Neural crest cell (in vitro differentiated cells): ENCODE measurements at regions not wholly inside any gene's neighbourhood (a gene's known extent, or its start where the extent isn't known, plus 50 kb on each side); places are given as distances from the start of the nearest gene placed in this dataset.

Experiments
- DNase-seq: peaks from one replicate; pipeline ENCODE4 v3.0.0; 2021; ENCODE audit warnings: low read depth, mixed read lengths, low spot score
- H3K27ac Mint-ChIP-seq: one replicate; pipeline ENCODE4 v1.8.0; 2021; ENCODE audit warnings: mild to moderate bottlenecking, mixed read lengths; ENCODE audit not compliant: unreplicated experiment
- H3K27me3 Mint-ChIP-seq: 2 replicates; pipeline ENCODE4 v1.8.0; 2021; ENCODE audit warnings: low read depth, mild to moderate bottlenecking, mixed read lengths
- H3K36me3 Mint-ChIP-seq: 2 replicates; pipeline ENCODE4 v1.8.0; 2021; ENCODE audit warnings: low read depth, mild to moderate bottlenecking, mixed read lengths
- H3K4me1 Mint-ChIP-seq: 2 replicates; pipeline ENCODE4 v1.8.0; 2021; ENCODE audit warnings: mixed read lengths
- H3K4me3 Mint-ChIP-seq: one replicate; pipeline ENCODE4 v1.8.0; 2021; ENCODE audit warnings: mild to moderate bottlenecking, mixed read lengths
- H3K9me3 Mint-ChIP-seq: 2 replicates; pipeline ENCODE4 v1.8.0; 2021; ENCODE audit warnings: mixed read lengths
- TF ChIP-seq, protein P1 (sequence below): fragments of 200-600 bp; sonication (generic); conservative IDR thresholded peaks from 2 replicates; pipeline ENCODE4 v1.5.0; 2021; ENCODE audit warnings: antibody characterized with exemption, mild to moderate bottlenecking

DNA sequence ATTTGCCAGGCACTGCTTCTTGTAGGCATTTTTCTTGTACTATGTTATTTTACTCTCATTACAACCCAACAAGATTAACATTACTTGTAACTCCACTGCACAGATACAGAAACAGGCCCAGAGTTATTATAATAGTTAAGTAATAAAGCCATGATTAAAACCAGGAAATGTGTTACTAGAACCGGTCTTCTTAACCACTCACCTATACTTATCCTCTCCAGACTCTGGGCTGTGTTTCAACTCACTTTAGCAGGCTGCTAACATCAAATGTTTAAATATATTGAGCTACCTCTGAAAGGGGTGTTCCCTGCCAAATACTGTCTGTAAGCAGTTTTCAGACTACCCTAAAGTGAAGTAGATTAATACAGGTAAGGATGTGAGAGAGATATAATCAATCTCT lies 1227.8 kb downstream of the SORCS3 start:
- Mint-ChIP-seq H3K4me1 (no peaks in the 10 kb centered on the region), H3K9me3 (peaks cover 17% of the 10 kb centered on the region), H3K4me3 (no peak overlapping the region), H3K36me3 (peaks cover 3% of the 10 kb centered on the region), H3K27ac (no peak overlapping the region), H3K27me3 (no peaks in the 10 kb centered on the region)
- no peak for DNase-seq
- TF ChIP-seq, protein P1, sequence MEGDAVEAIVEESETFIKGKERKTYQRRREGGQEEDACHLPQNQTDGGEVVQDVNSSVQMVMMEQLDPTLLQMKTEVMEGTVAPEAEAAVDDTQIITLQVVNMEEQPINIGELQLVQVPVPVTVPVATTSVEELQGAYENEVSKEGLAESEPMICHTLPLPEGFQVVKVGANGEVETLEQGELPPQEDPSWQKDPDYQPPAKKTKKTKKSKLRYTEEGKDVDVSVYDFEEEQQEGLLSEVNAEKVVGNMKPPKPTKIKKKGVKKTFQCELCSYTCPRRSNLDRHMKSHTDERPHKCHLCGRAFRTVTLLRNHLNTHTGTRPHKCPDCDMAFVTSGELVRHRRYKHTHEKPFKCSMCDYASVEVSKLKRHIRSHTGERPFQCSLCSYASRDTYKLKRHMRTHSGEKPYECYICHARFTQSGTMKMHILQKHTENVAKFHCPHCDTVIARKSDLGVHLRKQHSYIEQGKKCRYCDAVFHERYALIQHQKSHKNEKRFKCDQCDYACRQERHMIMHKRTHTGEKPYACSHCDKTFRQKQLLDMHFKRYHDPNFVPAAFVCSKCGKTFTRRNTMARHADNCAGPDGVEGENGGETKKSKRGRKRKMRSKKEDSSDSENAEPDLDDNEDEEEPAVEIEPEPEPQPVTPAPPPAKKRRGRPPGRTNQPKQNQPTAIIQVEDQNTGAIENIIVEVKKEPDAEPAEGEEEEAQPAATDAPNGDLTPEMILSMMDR, result no peak

DNA sequence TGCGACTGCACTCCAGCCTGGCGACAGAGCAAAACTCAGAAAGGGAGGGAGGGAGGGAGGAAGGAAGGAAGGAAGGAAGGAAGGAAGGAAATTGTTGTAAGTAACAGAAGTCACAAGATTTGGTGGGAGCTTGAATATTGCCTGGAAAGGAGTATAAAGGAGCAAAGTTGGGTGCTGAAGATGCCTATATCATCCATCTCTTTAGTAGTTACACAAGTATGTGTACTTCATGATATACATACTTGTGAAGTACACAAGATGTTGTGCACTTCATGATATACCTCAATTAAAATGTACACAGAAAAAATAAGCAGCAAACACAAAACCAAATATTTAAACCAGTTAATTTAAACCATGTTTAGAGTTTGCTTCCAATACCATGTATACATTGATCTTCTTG lies 1223.8 kb downstream of the SORCS3 start:
- no peak overlapping the region for H3K27ac Mint-ChIP-seq
- TF ChIP-seq, protein P1, result no peak
- no peaks in the 10 kb centered on the region for H3K4me1 Mint-ChIP-seq
- no peak overlapping the region for H3K4me3 Mint-ChIP-seq
- H3K36me3 Mint-ChIP-seq, result no peaks in the 10 kb centered on the region
- H3K27me3 Mint-ChIP-seq, result no peaks in the 10 kb centered on the region
- DNase-seq, result no peak
- no peaks in the 10 kb centered on the region for H3K9me3 Mint-ChIP-seq

DNA sequence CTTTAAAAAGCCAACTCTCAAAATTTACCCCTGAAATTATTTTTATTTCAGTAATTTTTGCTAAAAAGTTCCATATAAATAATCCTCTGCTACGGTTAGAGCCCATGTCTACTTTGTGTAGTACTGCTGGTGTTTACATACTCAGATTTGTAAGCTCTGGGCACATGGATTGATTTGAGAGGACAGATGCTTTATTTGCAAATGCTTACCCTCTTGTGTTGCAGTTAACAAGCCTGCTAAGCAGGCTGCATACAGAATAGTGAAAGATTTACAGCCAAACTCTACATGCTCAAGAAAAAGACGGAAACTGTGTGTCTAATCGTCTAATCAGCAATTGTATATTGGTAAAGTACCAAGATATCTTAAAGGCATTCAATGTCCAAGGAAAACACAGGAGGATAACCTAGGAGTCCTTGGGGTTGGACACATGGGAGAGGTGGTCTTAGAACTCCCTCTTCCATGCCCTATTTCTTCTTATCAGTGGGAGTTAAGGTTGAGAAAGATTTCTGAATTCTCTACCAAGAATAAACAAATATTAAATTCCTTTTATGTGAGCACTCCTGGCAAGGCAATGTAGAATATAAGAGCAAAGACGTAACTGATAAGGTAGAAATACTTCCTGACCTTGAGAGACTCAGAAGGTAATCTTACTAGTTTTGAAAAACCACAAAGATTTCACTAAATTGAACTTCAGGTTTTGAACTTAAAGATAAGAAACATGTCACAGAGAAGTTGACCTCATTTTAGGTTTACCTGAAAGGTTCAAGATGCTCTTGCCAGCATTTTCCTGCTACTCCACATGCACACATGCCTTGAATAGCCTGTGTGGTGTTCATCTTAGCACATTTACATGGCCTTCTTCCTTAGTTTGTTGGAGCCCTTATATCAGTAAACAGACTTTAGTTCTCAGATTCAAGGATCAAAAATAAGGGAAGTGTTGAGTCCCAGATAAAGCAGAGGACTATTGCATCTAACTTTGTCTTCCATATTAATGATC lies 1216.5 kb downstream of the SORCS3 start:
- no peak for DNase-seq
- no peaks in the 10 kb centered on the region for H3K27me3 Mint-ChIP-seq
- no peak overlapping the region for H3K27ac Mint-ChIP-seq
- peaks cover 10% of the 10 kb centered on the region for H3K4me1 Mint-ChIP-seq
- TF ChIP-seq, protein P1, result no peak
- no peaks in the 10 kb centered on the region for H3K9me3 Mint-ChIP-seq
- no peak overlapping the region for H3K4me3 Mint-ChIP-seq
- H3K36me3 Mint-ChIP-seq, result no peaks in the 10 kb centered on the region

DNA sequence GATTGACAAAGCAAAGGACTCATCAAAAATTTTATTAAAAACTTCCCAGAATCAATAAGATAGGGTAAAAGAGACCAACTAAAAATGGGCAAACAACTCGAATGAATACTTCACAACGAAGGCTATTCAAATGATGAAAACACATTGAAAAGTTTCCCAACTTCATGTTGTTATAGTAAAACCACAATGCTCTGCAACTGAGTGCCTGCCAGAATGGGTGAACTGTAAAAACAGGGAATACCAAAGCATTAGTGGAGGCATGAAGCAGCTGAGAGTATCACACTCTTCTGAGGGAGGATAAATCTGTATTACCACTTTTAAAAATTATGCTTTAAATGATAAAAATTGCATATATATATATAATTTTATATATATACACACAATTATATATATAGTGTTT lies 1214.7 kb downstream of the SORCS3 start:
- no peak for DNase-seq
- Mint-ChIP-seq H3K9me3 (no peaks in the 10 kb centered on the region), H3K4me3 (no peak overlapping the region), H3K27me3 (no peaks in the 10 kb centered on the region), H3K36me3 (no peaks in the 10 kb centered on the region), H3K4me1 (peaks cover 10% of the 10 kb centered on the region), H3K27ac (no peak overlapping the region)
- TF ChIP-seq, protein P1, result no peak

DNA sequence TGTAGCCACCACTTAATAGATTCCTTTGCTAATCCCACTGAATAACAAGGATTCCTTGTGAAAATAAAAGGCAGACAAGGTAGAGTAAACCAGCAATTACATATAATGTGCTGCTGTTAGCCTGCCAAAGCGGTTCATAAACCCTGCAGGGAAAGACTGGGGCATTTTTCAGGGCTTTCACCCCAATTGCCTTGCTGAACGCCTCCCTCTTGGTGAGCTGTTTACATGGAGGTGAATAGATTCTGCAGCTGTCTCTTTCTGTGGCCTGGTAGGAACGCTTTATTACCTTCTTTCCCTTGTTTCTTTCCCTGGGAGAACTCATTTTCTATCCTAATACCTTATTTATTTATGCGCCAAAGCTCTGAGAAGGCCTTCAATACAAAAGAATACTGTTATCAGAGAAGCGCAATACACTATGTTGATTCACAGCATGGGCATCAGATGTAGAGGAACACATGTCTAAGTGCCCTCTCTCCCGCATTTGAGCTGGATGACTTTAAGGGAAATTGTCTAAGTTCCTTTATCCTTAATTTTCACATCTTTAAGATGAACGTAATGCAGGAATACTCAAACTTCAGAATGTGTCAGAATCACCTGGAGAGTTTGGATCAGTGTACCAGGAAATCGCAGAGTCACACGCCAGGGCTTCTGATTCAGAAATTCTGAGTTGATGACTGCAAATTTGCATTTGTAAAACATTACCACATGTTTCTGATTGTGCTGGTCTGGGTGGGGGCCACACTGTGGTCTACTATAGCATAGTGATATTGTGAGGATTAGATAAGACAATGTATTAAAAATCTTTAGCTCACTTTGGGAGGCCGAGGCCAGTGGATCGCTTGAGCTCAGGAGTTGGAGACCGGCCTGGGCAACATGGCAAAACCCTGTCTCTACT lies 1203.8 kb downstream of the SORCS3 start:
- no peak for DNase-seq
- H3K36me3 Mint-ChIP-seq, result no peaks in the 10 kb centered on the region
- TF ChIP-seq, protein P1, result no peak
- no peak overlapping the region for H3K27ac Mint-ChIP-seq
- peaks cover 48% of the 10 kb centered on the region for H3K4me1 Mint-ChIP-seq
- no peaks in the 10 kb centered on the region for H3K27me3 Mint-ChIP-seq
- no peak overlapping the region for H3K4me3 Mint-ChIP-seq
- peaks cover 3% of the 10 kb centered on the region for H3K9me3 Mint-ChIP-seq
